ENCODE measurements at regions not wholly inside any gene's neighbourhood (a gene's known extent, or its start where the extent isn't known, plus 50 kb on each side); places are given as distances from the start of the nearest gene placed in this dataset.

DNA sequence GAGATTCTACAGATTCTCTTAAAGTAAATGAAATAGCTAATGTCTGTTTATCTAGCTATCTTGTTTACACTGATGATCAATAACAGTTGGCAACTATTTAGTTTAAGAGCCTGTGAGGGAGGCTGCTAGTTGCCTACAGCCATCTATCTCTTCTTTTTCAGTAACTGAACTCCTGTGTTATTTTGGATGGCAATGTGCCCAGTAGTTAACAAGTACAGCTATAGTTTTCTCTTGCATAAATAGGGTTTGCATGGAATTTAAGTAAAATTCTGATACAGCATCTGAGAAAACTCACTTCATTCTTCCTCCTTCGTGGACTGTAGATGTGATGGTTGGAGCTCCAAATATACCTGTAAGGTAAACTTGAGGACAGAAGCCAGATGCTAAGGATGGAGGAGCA is 219.5 kb upstream of the POT1 start:
- Histone ChIP-seq H3K79me2 (ENCODE audit: insufficient read depth, low read length) (no peaks in the 10 kb centered on the region), H3K9me3 (ENCODE audit: insufficient read depth, low read depth, low read length) (no peaks in the 10 kb centered on the region), H3K36me3 (ENCODE audit: insufficient read depth, low read length) (no peaks in the 10 kb centered on the region), H4K20me1 (ENCODE audit: insufficient read depth, low read length) (no peaks in the 10 kb centered on the region), H3K9ac (ENCODE audit: low read length) (no peak overlapping the region), H3K27me3 (ENCODE audit: insufficient read depth, low read length) (no peaks in the 10 kb centered on the region), H3K4me2 (ENCODE audit: low read length) (no peak overlapping the region), H2AFZ (ENCODE audit: low read depth, low read length) (no peak overlapping the region), H3K27ac (ENCODE audit: low read depth, low read length) (no peak overlapping the region), H3K4me3 (ENCODE audit: insufficient read depth, low read depth, low read length) (no peak overlapping the region), H3K4me1 (ENCODE audit: insufficient read depth, low read length) (no peaks in the 10 kb centered on the region)
- H3K27me3 Mint-ChIP-seq (ENCODE audit: low read depth, unreplicated experiment): no peaks in the 10 kb centered on the region
- no peak for TF ChIP-seq EZH2 (IDR thresholded peaks at IDR 0.05; ENCODE audit: insufficient read depth, low read length)
- TF ChIP-seq, protein P1, sequence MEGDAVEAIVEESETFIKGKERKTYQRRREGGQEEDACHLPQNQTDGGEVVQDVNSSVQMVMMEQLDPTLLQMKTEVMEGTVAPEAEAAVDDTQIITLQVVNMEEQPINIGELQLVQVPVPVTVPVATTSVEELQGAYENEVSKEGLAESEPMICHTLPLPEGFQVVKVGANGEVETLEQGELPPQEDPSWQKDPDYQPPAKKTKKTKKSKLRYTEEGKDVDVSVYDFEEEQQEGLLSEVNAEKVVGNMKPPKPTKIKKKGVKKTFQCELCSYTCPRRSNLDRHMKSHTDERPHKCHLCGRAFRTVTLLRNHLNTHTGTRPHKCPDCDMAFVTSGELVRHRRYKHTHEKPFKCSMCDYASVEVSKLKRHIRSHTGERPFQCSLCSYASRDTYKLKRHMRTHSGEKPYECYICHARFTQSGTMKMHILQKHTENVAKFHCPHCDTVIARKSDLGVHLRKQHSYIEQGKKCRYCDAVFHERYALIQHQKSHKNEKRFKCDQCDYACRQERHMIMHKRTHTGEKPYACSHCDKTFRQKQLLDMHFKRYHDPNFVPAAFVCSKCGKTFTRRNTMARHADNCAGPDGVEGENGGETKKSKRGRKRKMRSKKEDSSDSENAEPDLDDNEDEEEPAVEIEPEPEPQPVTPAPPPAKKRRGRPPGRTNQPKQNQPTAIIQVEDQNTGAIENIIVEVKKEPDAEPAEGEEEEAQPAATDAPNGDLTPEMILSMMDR (IDR thresholded peaks at IDR 0.05; ENCODE audit: insufficient read depth, low read depth, low read length): no peak
- no peaks in the 10 kb centered on the region for H3K9me3 Mint-ChIP-seq (ENCODE audit: unreplicated experiment)
- no peak overlapping the region for H3K4me3 Mint-ChIP-seq (ENCODE audit: unreplicated experiment)
- H3K36me3 Mint-ChIP-seq (ENCODE audit: low read depth, unreplicated experiment): no peaks in the 10 kb centered on the region
- DNase-seq (ENCODE audit: low read depth): peak; percentile 12
- H3K4me1 Mint-ChIP-seq (ENCODE audit: low read depth, unreplicated experiment): peaks cover 2% of the 10 kb centered on the region
- H3K27ac Mint-ChIP-seq (ENCODE audit: unreplicated experiment): no peak overlapping the region
- no peak for FAIRE-seq

DNA sequence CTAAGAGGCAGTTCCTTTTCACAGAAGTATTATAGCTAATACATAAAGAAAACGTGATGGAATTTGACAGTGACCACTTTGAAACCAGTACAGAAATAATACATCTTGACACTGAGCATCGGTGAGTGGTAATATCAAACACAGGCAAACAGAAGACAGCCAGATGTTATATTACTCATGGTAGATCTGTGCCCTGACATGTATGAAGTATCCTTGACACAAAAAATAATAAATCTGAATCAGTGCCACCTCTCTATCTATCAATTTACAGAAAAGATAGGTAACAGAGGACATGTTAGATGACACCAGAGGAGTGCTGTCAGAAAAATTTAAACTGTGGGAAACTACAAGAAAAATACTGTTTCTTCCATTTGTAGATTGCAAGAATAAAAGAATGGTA is 217.4 kb upstream of the POT1 start:
- Histone ChIP-seq H3K36me3 (ENCODE audit: insufficient read depth, low read length) (no peaks in the 10 kb centered on the region), H2AFZ (ENCODE audit: low read depth, low read length) (no peak overlapping the region), H3K79me2 (ENCODE audit: insufficient read depth, low read length) (no peaks in the 10 kb centered on the region), H3K9ac (ENCODE audit: low read length) (no peak overlapping the region), H3K9me3 (ENCODE audit: insufficient read depth, low read depth, low read length) (no peaks in the 10 kb centered on the region), H3K27ac (ENCODE audit: low read depth, low read length) (no peak overlapping the region), H3K4me1 (ENCODE audit: insufficient read depth, low read length) (no peaks in the 10 kb centered on the region), H3K27me3 (ENCODE audit: insufficient read depth, low read length) (no peaks in the 10 kb centered on the region), H3K4me2 (ENCODE audit: low read length) (no peak overlapping the region), H3K4me3 (ENCODE audit: insufficient read depth, low read depth, low read length) (no peak overlapping the region), H4K20me1 (ENCODE audit: insufficient read depth, low read length) (no peaks in the 10 kb centered on the region)
- peaks cover 2% of the 10 kb centered on the region for H3K4me1 Mint-ChIP-seq (ENCODE audit: low read depth, unreplicated experiment)
- no peaks in the 10 kb centered on the region for H3K36me3 Mint-ChIP-seq (ENCODE audit: low read depth, unreplicated experiment)
- TF ChIP-seq, protein P1 (IDR thresholded peaks at IDR 0.05; ENCODE audit: insufficient read depth, low read depth, low read length): no peak
- TF ChIP-seq EZH2 (IDR thresholded peaks at IDR 0.05; ENCODE audit: insufficient read depth, low read length): no peak
- H3K9me3 Mint-ChIP-seq (ENCODE audit: unreplicated experiment): no peaks in the 10 kb centered on the region
- H3K4me3 Mint-ChIP-seq (ENCODE audit: unreplicated experiment): no peak overlapping the region
- H3K27ac Mint-ChIP-seq (ENCODE audit: unreplicated experiment): no peak overlapping the region
- no peaks in the 10 kb centered on the region for H3K27me3 Mint-ChIP-seq (ENCODE audit: low read depth, unreplicated experiment)
- FAIRE-seq (no peak), DNase-seq (ENCODE audit: low read depth) (no peak)

DNA sequence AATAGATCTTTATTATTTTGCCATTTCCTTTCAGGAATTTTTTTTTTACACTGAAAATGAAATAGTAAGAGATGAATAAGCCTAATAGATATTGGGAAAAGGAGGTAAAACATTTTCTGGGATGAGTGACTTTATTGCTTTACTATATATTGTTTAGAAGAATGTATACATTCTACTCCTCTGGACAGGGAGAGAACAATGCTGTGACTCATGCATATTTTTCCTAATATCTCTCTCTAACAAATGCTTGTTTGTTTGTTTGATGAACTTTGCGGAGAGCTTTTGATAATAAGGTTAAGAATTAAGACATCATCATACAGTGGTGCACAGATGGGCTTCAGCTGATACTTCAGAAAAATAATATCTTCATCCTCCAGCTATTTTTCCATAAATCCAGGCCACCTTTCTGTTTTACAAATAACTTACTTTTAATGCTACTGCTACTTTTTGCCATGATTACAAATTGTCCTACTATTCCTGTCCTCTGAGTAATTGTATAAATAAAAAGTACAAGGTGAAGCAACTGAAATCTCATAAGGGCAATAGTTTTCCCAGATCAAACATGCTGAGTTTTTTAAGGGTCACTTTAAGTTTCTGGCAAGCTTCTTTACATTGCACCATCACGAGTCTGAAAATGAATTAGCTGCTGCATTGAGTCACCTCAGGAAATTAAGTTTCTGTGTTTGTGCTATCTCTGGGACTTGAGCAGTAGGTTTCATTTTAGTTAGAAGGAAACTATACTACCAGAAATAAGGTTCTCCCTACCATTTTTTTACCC is 207.3 kb upstream of the POT1 start:
- Mint-ChIP-seq H3K9me3 (ENCODE audit: unreplicated experiment) (no peaks in the 10 kb centered on the region), H3K27me3 (ENCODE audit: low read depth, unreplicated experiment) (no peaks in the 10 kb centered on the region), H3K4me3 (ENCODE audit: unreplicated experiment) (no peak overlapping the region), H3K4me1 (ENCODE audit: low read depth, unreplicated experiment) (peaks cover 7% of the 10 kb centered on the region), H3K36me3 (ENCODE audit: low read depth, unreplicated experiment) (no peaks in the 10 kb centered on the region), H3K27ac (ENCODE audit: unreplicated experiment) (peak overlapping the region; percentile 50)
- peak overlapping the region; percentile 37 for H3K4me2 ChIP-seq (ENCODE audit: low read length)
- no peaks in the 10 kb centered on the region for H3K27me3 ChIP-seq (ENCODE audit: insufficient read depth, low read length)
- no peak for FAIRE-seq
- no peak overlapping the region for H3K9ac ChIP-seq (ENCODE audit: low read length)
- H3K79me2 ChIP-seq (ENCODE audit: insufficient read depth, low read length): no peaks in the 10 kb centered on the region
- TF ChIP-seq, protein P1 (IDR thresholded peaks at IDR 0.05; ENCODE audit: insufficient read depth, low read depth, low read length): no peak
- TF ChIP-seq EZH2 (IDR thresholded peaks at IDR 0.05; ENCODE audit: insufficient read depth, low read length): no peak
- H3K27ac ChIP-seq (ENCODE audit: low read depth, low read length): no peak overlapping the region
- peaks cover 8% of the 10 kb centered on the region for H3K4me1 ChIP-seq (ENCODE audit: insufficient read depth, low read length)
- no peak overlapping the region for H3K4me3 ChIP-seq (ENCODE audit: insufficient read depth, low read depth, low read length)
- DNase-seq (ENCODE audit: low read depth): peak; percentile 37
- H3K9me3 ChIP-seq (ENCODE audit: insufficient read depth, low read depth, low read length): no peaks in the 10 kb centered on the region
- H2AFZ ChIP-seq (ENCODE audit: low read depth, low read length): no peak overlapping the region
- no peaks in the 10 kb centered on the region for H3K36me3 ChIP-seq (ENCODE audit: insufficient read depth, low read length)
- H4K20me1 ChIP-seq (ENCODE audit: insufficient read depth, low read length): no peaks in the 10 kb centered on the region

All from astrocyte (in vitro differentiated cells and primary cell).